ENCODE measurements at regions not wholly inside any gene's neighbourhood (a gene's known extent, or its start where the extent isn't known, plus 50 kb on each side); places are given as distances from the start of the nearest gene placed in this dataset.

- TF ChIP-seq REST (IDR thresholded peaks at IDR 0.05) = no peak
Observed at GRCh38 chr2:138187221-138187620, 222.9 kb downstream of the HNMT start (continued).

GRCh38 chr2:138190999-138191398 lies 226.7 kb downstream of the HNMT start:
- ATAC-seq = no peak
- no peak for FAIRE-seq
- no peak for TF ChIP-seq MAZ (IDR thresholded peaks at IDR 0.05; ENCODE audit: borderline replicate concordance, low read depth, low read length)
- no peak for TF ChIP-seq KDM5A (IDR thresholded peaks at IDR 0.05)
- TF ChIP-seq BCL3 (IDR thresholded peaks at IDR 0.05) = no peak
- TF ChIP-seq CBX2 (IDR thresholded peaks at IDR 0.05; ENCODE audit: borderline replicate concordance, low read depth) = no peak
- no peak for TF ChIP-seq GATA3 (IDR thresholded peaks at IDR 0.05; ENCODE audit: borderline replicate concordance)
- no peak for TF ChIP-seq EP300 (IDR thresholded peaks at IDR 0.05)
- Histone ChIP-seq H3K4me1 (no peaks in the 10 kb centered on the region), H3K27ac (no peak overlapping the region), H3K4me3 (no peak overlapping the region), H3K4me2 (no peak overlapping the region), H3K9me3 (no peaks in the 10 kb centered on the region)
- ChIA-PET POLR2A (no interaction called here), CTCF (interaction anchor here (0.7 kb wide), 1 partner anchor 528 kb away, joined by 3 read pairs; no protein-coding TSS in a partner anchor)
- WGBS (ENCODE audit: missing lambda C conversion rate) = 80% methylated on average over 2 of the region's 2 CpGs
- DNase-seq (ENCODE audit: low read depth in 1 of 2, low spot score in 1 of 2) = no peak

- ATAC-seq = no peak
- no peak for TF ChIP-seq FOXS1 (CRISPR knock-in tag; IDR thresholded peaks at IDR 0.05)
- no peak for TF ChIP-seq NPAS2 (CRISPR knock-in tag; IDR thresholded peaks at IDR 0.05; ENCODE audit: borderline replicate concordance)
- TF ChIP-seq ZFP36 (IDR thresholded peaks at IDR 0.05; ENCODE audit: borderline replicate concordance, partially characterized antibody) = no peak
- no peak for TF ChIP-seq REST (IDR thresholded peaks at IDR 0.05)
- no peak for TF ChIP-seq PBX3 (IDR thresholded peaks at IDR 0.05)
- TF ChIP-seq BCL3 (IDR thresholded peaks at IDR 0.05) = no peak
- TF ChIP-seq KDM1A (IDR thresholded peaks at IDR 0.05; ENCODE audit: low read depth) = no peak
- no peak for TF ChIP-seq RNF2 (IDR thresholded peaks at IDR 0.05; ENCODE audit: borderline replicate concordance, low read depth)
- TF ChIP-seq HDAC2 (IDR thresholded peaks at IDR 0.05) = no peak
- TF ChIP-seq EHF (CRISPR knock-in tag; IDR thresholded peaks at IDR 0.05) = no peak
- TF ChIP-seq EHMT2 (IDR thresholded peaks at IDR 0.05; ENCODE audit: low read depth) = no peak
- no peak for TF ChIP-seq POLR2AphosphoS2 (conservative IDR thresholded peaks at IDR 0.05; ENCODE audit: low read length)
- no peak for TF ChIP-seq HOXB5 (CRISPR knock-in tag; IDR thresholded peaks at IDR 0.05)
- TF ChIP-seq CBX2 (IDR thresholded peaks at IDR 0.05; ENCODE audit: borderline replicate concordance, low read depth) = no peak
- TF ChIP-seq RAD21 (conservative IDR thresholded peaks at IDR 0.05 in 1 of 2, IDR thresholded peaks at IDR 0.05 in 1 of 2) = no peak
- TF ChIP-seq CEBPB (IDR thresholded peaks at IDR 0.05) = no peak
- TF ChIP-seq GATA3 (IDR thresholded peaks at IDR 0.05; ENCODE audit: borderline replicate concordance) = no peak
- TF ChIP-seq USF2 (IDR thresholded peaks at IDR 0.05) = no peak
- TF ChIP-seq POLR2A (IDR thresholded peaks at IDR 0.05; ENCODE audit: low read length) = no peak
Observed at GRCh38 chr2:138193416-138194213, 229.3 kb downstream of the HNMT start.

More at GRCh38 chr2:138193416-138194213, 229.3 kb downstream of the HNMT start:
- Histone ChIP-seq H3K9me3 (no peaks in the 10 kb centered on the region), H3K27ac (no peak overlapping the region), H3K4me3 (no peak overlapping the region), H3K4me2 (no peak overlapping the region), H3K4me1 (no peaks in the 10 kb centered on the region)
- FAIRE-seq (no peak), DNase-seq (ENCODE audit: low read depth in 1 of 2, low spot score in 1 of 2) (no peak)
- WGBS (ENCODE audit: missing lambda C conversion rate) = 77% methylated on average over 8 of the region's 8 CpGs
- ChIA-PET CTCF (no interaction called here), POLR2A (no interaction called here)

Data from A549 (cell line).